GM12864 (cell line): ENCODE measurements at regions not wholly inside any gene's neighbourhood (a gene's known extent, or its start where the extent isn't known, plus 50 kb on each side); places are given as distances from the start of the nearest gene placed in this dataset.

Experiments used
- DNase-seq: peaks from one replicate; pipeline ENCODE4 v3.0.0-alpha.2; 2011; ENCODE audit warnings: low read depth
- H3K4me3 ChIP-seq: 2 replicates; pipeline ENCODE4 v1.5.1; 2011; ENCODE audit warnings: mild to moderate bottlenecking, low read depth, low read length, control low read depth
- CTCF ChIP-seq: IDR thresholded peaks from 2 replicates; pipeline ENCODE4 v1.5.1; 2011; ENCODE audit warnings: low read depth, mild to moderate bottlenecking, moderate library complexity, low read length, control low read depth, inconsistent platforms; ENCODE audit errors: missing control alignments

GRCh38 chr9:27625751-27626150 is 52.5 kb upstream of the C9orf72 start:
- no peak for DNase-seq
- no peak overlapping the region for H3K4me3 ChIP-seq
- TF ChIP-seq CTCF = no peak

DNA sequence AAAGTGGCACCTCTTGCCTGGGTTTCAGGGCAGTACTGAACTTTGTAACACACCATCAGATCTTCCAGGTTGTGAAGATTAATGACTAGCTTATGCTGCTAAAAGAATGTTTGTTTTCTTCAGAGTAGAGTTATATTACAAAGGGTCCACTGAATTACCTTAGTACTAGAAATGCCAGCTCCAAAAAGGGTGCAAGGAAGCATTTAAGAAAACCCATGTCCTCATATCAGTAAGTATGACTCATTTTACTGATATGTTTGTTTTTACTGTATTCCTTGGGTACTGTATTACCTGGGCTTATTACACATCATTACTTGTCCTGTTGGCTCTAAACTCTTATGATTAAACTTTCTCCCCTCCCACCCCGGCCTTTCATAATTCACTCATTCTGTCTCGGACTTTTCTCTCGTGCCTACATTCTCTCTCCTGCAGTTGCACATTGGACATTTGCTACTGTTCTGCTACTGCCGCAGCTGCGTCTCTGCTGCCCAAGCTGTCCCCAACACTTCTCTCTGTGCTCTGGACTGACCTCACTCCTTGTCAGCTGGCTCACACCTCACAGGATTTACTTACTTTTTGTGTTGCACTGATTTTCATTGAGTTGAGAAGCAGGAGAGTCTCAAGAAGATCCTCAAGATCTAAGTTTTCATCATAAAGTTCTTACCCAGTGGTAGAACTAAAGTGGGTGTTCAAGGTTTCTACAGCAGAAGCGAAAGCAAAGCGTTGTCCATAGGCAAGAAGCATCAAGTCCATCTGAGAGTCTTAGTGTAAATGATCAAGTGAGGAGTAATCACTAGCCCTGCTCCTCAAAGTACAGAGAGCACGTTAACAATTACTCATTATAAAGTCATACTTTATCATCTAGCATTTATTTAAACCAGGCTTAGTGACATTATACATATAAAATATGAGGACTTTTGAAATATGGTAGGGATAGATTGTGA is 53.2 kb upstream of the C9orf72 start:
- no peak for TF ChIP-seq CTCF
- DNase-seq = no peak
- H3K4me3 ChIP-seq = no peak overlapping the region

DNA sequence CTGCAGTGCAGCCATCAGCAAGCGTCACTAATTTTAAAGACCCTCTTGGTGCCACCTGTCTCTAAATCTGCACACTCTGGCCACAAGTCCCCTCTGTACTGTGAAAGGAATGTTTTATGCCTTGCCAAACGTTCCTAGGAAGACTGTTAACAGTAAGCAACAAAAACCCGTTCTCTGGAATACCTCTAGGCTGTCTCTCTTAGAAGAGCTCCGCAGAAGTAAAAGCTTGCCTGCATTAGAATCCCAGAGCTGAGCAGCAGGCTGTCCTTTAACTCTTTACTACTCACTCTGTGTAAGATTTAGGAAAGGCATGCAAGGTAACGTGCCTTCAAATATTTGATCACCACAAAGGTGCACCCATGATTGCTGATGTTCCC is 53.9 kb upstream of the C9orf72 start:
- H3K4me3 ChIP-seq = no peak overlapping the region
- DNase-seq = no peak
- TF ChIP-seq CTCF = no peak

DNA sequence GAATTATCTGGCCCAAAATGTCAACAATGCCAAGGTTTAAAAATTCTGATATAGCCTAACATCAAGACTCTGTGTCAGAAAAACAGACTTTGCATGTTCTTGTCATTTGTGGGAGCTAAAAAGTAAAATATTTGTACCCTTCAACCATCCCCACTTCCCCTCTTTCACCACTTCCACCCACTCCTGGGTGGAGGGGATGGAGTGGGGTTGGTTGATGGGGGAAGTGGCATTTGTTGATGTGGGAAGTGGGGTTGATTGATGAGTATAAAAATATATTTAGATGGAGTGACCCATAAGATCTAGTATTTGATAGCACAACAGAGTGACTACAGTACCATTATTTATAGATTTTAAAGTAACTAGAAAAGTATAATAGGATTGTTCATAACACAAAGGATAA is 55.0 kb upstream of the C9orf72 start:
- no peak for TF ChIP-seq CTCF
- DNase-seq = no peak
- H3K4me3 ChIP-seq = no peak overlapping the region

DNA sequence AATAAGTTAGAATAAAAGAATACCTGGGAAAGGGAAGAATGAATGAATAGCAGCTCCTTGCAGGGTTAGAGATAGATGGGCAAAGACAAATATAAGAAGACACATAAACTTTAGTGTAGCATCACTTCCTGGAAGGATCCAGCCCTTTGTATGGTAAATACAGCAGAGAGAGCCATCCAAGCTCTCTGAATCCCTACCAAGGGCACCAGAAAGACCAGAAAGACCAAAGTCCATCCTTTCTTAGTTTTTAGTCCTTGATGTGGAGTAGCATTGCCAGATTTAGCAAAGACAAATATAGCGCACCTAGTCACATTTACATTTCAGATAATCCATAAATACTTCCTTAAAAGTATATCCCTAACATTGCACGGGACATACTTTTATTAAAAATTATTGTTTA is 56.1 kb upstream of the C9orf72 start:
- no peak for TF ChIP-seq CTCF

GRCh38 chr9:27632254-27632653 is 59.0 kb upstream of the C9orf72 start:
- H3K4me3 ChIP-seq = no peak overlapping the region
- no peak for TF ChIP-seq CTCF
- DNase-seq = no peak

More for the DNA sequence above, 56.1 kb upstream of the C9orf72 start:
- H3K4me3 ChIP-seq = no peak overlapping the region
- DNase-seq = no peak

DNA sequence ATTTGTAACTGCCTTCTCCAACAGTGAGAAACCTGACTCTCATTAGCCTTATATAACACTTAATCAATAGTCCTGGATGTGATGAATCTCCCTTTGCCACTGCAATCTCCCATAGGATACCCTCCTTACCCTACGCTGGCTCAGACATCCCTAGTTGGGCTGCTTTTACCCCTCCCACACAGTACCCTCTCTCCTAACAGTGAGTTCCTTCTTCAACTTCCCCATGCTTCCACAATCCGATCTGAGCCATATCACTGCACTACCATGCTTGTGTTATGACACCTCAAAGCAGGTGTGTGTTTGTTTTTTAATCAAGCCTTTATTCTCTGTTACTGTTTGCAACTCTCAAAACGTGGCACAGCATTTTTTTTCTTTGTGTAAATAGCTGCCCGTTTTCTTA is 60.5 kb upstream of the C9orf72 start:
- no peak overlapping the region for H3K4me3 ChIP-seq
- DNase-seq = no peak

More for the DNA sequence above, 60.5 kb upstream of the C9orf72 start:
- TF ChIP-seq CTCF = no peak
